ENCODE measurements at regions not wholly inside any gene's neighbourhood (a gene's known extent, or its start where the extent isn't known, plus 50 kb on each side); places are given as distances from the start of the nearest gene placed in this dataset.
"Not testable (repeated sequence)": the region's sequence is repeated elsewhere in the genome, so short reads cannot be mapped to it uniquely, and the experiment has no call there.

- DNase-seq (ENCODE audit: low spot score) (no peak), ATAC-seq (ENCODE audit: low read depth) (no peak)
- no peaks in the 10 kb centered on the region for H3K4me1 ChIP-seq (ENCODE audit: insufficient read depth, poor library complexity, severe bottlenecking)
- H3K9me3 ChIP-seq (ENCODE audit: severe bottlenecking): no peaks in the 10 kb centered on the region
- no peak for TF ChIP-seq CTCF (IDR thresholded peaks at IDR 0.05; ENCODE audit: poor library complexity, severe bottlenecking)
- no peak overlapping the region for H3K4me3 ChIP-seq (ENCODE audit: severe bottlenecking)
- no peak overlapping the region for H3K27ac ChIP-seq (ENCODE audit: poor library complexity, severe bottlenecking)
- no peaks in the 10 kb centered on the region for H3K36me3 ChIP-seq (ENCODE audit: low read depth)
- no peaks in the 10 kb centered on the region for H3K27me3 ChIP-seq (ENCODE audit: insufficient read depth, poor library complexity, severe bottlenecking)
Measured at GRCh38 chr7:106756071-106756470, 95.1 kb upstream of the CCDC71L start.

- TF ChIP-seq CTCF (IDR thresholded peaks at IDR 0.05; ENCODE audit: poor library complexity, severe bottlenecking): no peak
- H3K4me1 ChIP-seq (ENCODE audit: insufficient read depth, poor library complexity, severe bottlenecking): no peaks in the 10 kb centered on the region
- DNase-seq (ENCODE audit: low spot score) (no peak), ATAC-seq (ENCODE audit: low read depth) (no peak)
- no peaks in the 10 kb centered on the region for H3K27me3 ChIP-seq (ENCODE audit: insufficient read depth, poor library complexity, severe bottlenecking)
- no peak overlapping the region for H3K27ac ChIP-seq (ENCODE audit: poor library complexity, severe bottlenecking)
- H3K4me3 ChIP-seq (ENCODE audit: severe bottlenecking): no peak overlapping the region
- no peaks in the 10 kb centered on the region for H3K36me3 ChIP-seq (ENCODE audit: low read depth)
- H3K9me3 ChIP-seq (ENCODE audit: severe bottlenecking): no peaks in the 10 kb centered on the region
Measured at GRCh38 chr7:106756884-106757283, 95.9 kb upstream of the CCDC71L start.

- Histone ChIP-seq H3K9me3 (ENCODE audit: severe bottlenecking) (no peaks in the 10 kb centered on the region), H3K36me3 (ENCODE audit: low read depth) (no peaks in the 10 kb centered on the region), H3K27me3 (ENCODE audit: insufficient read depth, poor library complexity, severe bottlenecking) (no peaks in the 10 kb centered on the region), H3K4me1 (ENCODE audit: insufficient read depth, poor library complexity, severe bottlenecking) (no peaks in the 10 kb centered on the region), H3K27ac (ENCODE audit: poor library complexity, severe bottlenecking) (no peak overlapping the region), H3K4me3 (ENCODE audit: severe bottlenecking) (no peak overlapping the region)
- no peak for TF ChIP-seq CTCF (IDR thresholded peaks at IDR 0.05; ENCODE audit: poor library complexity, severe bottlenecking)
- DNase-seq (ENCODE audit: low spot score) (no peak), ATAC-seq (ENCODE audit: low read depth) (no peak)
Measured at GRCh38 chr7:106757846-106758245, 96.9 kb upstream of the CCDC71L start.

- not testable (repeated sequence) for DNase-seq (ENCODE audit: low spot score); H3K27ac ChIP-seq (ENCODE audit: poor library complexity, severe bottlenecking); H3K9me3 ChIP-seq (ENCODE audit: severe bottlenecking); H3K36me3 ChIP-seq (ENCODE audit: low read depth); ATAC-seq (ENCODE audit: low read depth); H3K27me3 ChIP-seq (ENCODE audit: insufficient read depth, poor library complexity, severe bottlenecking); H3K4me3 ChIP-seq (ENCODE audit: severe bottlenecking); H3K4me1 ChIP-seq (ENCODE audit: insufficient read depth, poor library complexity, severe bottlenecking)
Measured at GRCh38 chr7:106762845-106763244, 101.9 kb upstream of the CCDC71L start.

- H3K27ac ChIP-seq (ENCODE audit: poor library complexity, severe bottlenecking): no peak overlapping the region
- TF ChIP-seq CTCF (IDR thresholded peaks at IDR 0.05; ENCODE audit: poor library complexity, severe bottlenecking): no peak
- no peaks in the 10 kb centered on the region for H3K36me3 ChIP-seq (ENCODE audit: low read depth)
- no peak overlapping the region for H3K4me3 ChIP-seq (ENCODE audit: severe bottlenecking)
- no peak for ATAC-seq (ENCODE audit: low read depth)
- H3K9me3 ChIP-seq (ENCODE audit: severe bottlenecking): no peaks in the 10 kb centered on the region
- DNase-seq (ENCODE audit: low spot score): no peak
- H3K4me1 ChIP-seq (ENCODE audit: insufficient read depth, poor library complexity, severe bottlenecking): no peaks in the 10 kb centered on the region
- no peaks in the 10 kb centered on the region for H3K27me3 ChIP-seq (ENCODE audit: insufficient read depth, poor library complexity, severe bottlenecking)
Measured at GRCh38 chr7:106763717-106764116, 101.4 kb upstream of the PIK3CG start.

Measured in RWPE2 (cell line).